Hepatocyte (in vitro differentiated cells): ENCODE measurements at regions not wholly inside any gene's neighbourhood (a gene's known extent, or its start where the extent isn't known, plus 50 kb on each side); places are given as distances from the start of the nearest gene placed in this dataset.

Source experiments
- DNase-seq: peaks from one replicate; pipeline ENCODE4 v3.0.0-alpha.2; 2016; ENCODE audit warnings: low spot score
- H2AFZ ChIP-seq: fragments of 200-600 bp; sonication (generic); 2 replicates; pipeline ENCODE4 v1.6.0; 2016; ENCODE audit warnings: antibody characterized with exemption, mild to moderate bottlenecking
- H3K27ac ChIP-seq: fragments of 200-600 bp; sonication (generic); 2 replicates; pipeline ENCODE4 v1.5.1; 2016; ENCODE audit warnings: mild to moderate bottlenecking
- H3K27me3 ChIP-seq: fragments of 200-600 bp; sonication (generic); 2 replicates; pipeline ENCODE4 v1.6.1; 2016
- H3K36me3 ChIP-seq: fragments of 200-600 bp; sonication (generic); replicated peaks from 2 replicates; pipeline ENCODE4 v1.5.1; 2016; ENCODE audit warnings: low read depth; ENCODE audit not compliant: insufficient read depth
- H3K4me1 ChIP-seq: fragments of 200-600 bp; sonication (generic); 2 replicates; pipeline ENCODE4 v1.5.1; 2016; ENCODE audit warnings: mild to moderate bottlenecking, moderate library complexity; ENCODE audit not compliant: insufficient read depth
- H3K4me2 ChIP-seq: fragments of 200-600 bp; sonication (generic); 2 replicates; pipeline ENCODE4 v1.6.0; 2016
- H3K4me3 ChIP-seq: fragments of 200-600 bp; sonication (generic); 2 replicates; pipeline ENCODE4 v1.5.1; 2016; ENCODE audit warnings: mild to moderate bottlenecking
- H3K79me2 ChIP-seq: fragments of 200-600 bp; sonication (generic); 2 replicates; pipeline ENCODE4 v1.6.0; 2017; ENCODE audit warnings: mild to moderate bottlenecking
- H3K9me2 ChIP-seq: fragments of 200-600 bp; sonication (generic); replicated peaks from 2 replicates; pipeline ENCODE4 v1.6.0; 2017; ENCODE audit warnings: mild to moderate bottlenecking; ENCODE audit not compliant: insufficient read depth
- H3K9me3 ChIP-seq: fragments of 200-600 bp; sonication (generic); 2 replicates; pipeline ENCODE4 v1.5.1; 2016; ENCODE audit warnings: low read depth, mild to moderate bottlenecking
- H4K20me1 ChIP-seq: fragments of 200-600 bp; sonication (generic); 2 replicates; pipeline ENCODE4 v1.6.0; 2016; ENCODE audit warnings: mild to moderate bottlenecking; ENCODE audit not compliant: insufficient read depth, poor library complexity, severe bottlenecking
- CTCF ChIP-seq: fragments of 200-600 bp; sonication (generic); IDR thresholded peaks from 2 replicates; pipeline ENCODE4 v1.5.1; 2016; ENCODE audit warnings: antibody characterized with exemption, mild to moderate bottlenecking; ENCODE audit not compliant: poor library complexity
- EZH2 ChIP-seq: fragments of 200-600 bp; sonication (generic); IDR thresholded peaks from 2 replicates; pipeline ENCODE4 v1.6.1; 2016; ENCODE audit warnings: antibody characterized with exemption, mild to moderate bottlenecking, borderline replicate concordance
- EZH2phosphoT487 ChIP-seq: fragments of 200-600 bp; sonication (generic); IDR thresholded peaks from one replicate; pipeline ENCODE4 v1.6.1; 2018; ENCODE audit warnings: antibody characterized with exemption, mild to moderate bottlenecking, low read depth, moderate library complexity; ENCODE audit not compliant: unreplicated experiment, severe bottlenecking
- WGBS: methylation state at CpG from one replicate; pipeline ENCODE4 v1.1.6; 2016; ENCODE audit warnings: low lambda C conversion rate; ENCODE audit errors: missing lambda C conversion rate; 5-methylcytosine and 5-hydroxymethylcytosine counted together

- Histone ChIP-seq H3K4me2 (no peak overlapping the region), H3K36me3 (no peaks in the 10 kb centered on the region), H3K4me3 (no peak overlapping the region), H3K9me3 (no peaks in the 10 kb centered on the region), H3K27me3 (no peaks in the 10 kb centered on the region), H3K4me1 (peaks cover 21% of the 10 kb centered on the region), H3K27ac (no peak overlapping the region), H2AFZ (no peak overlapping the region), H3K79me2 (no peaks in the 10 kb centered on the region), H3K9me2 (no peaks in the 10 kb centered on the region), H4K20me1 (no peaks in the 10 kb centered on the region)
- no peak for DNase-seq
- TF ChIP-seq EZH2phosphoT487: no peak
- no peak for TF ChIP-seq CTCF
- TF ChIP-seq EZH2: no peak
- WGBS: 72% methylated on average over 8 of the region's 8 CpGs
Measured at GRCh38 chr6:21827425-21828202, 234.1 kb downstream of the SOX4 start.

GRCh38 chr6:21828704-21829103, 235.2 kb downstream of the SOX4 start:
- peaks cover 19% of the 10 kb centered on the region for H3K4me1 ChIP-seq
- TF ChIP-seq EZH2phosphoT487 (no peak), EZH2 (no peak), CTCF (no peak)
- no peak for DNase-seq

GRCh38 chr6:21829126-21829525, 235.6 kb downstream of the SOX4 start:
- WGBS: 81% methylated on average over 3 of the region's 3 CpGs
- no peaks in the 10 kb centered on the region for H3K79me2 ChIP-seq
- no peak overlapping the region for H3K4me3 ChIP-seq
- no peaks in the 10 kb centered on the region for H3K36me3 ChIP-seq
- H3K27ac ChIP-seq: no peak overlapping the region
- H3K4me2 ChIP-seq: no peak overlapping the region
- H3K9me3 ChIP-seq: no peaks in the 10 kb centered on the region
- H4K20me1 ChIP-seq: no peaks in the 10 kb centered on the region
- H3K27me3 ChIP-seq: no peaks in the 10 kb centered on the region
- no peak for DNase-seq
- TF ChIP-seq CTCF (no peak), EZH2 (no peak), EZH2phosphoT487 (no peak)
- peaks cover 15% of the 10 kb centered on the region for H3K4me1 ChIP-seq
- no peaks in the 10 kb centered on the region for H3K9me2 ChIP-seq
- no peak overlapping the region for H2AFZ ChIP-seq

More at GRCh38 chr6:21828704-21829103, 235.2 kb downstream of the SOX4 start:
- H3K9me2 ChIP-seq: no peaks in the 10 kb centered on the region
- no peaks in the 10 kb centered on the region for H3K27me3 ChIP-seq
- no peaks in the 10 kb centered on the region for H3K9me3 ChIP-seq
- no peak overlapping the region for H3K27ac ChIP-seq
- no peak overlapping the region for H3K4me3 ChIP-seq
- H3K4me2 ChIP-seq: no peak overlapping the region
- no peaks in the 10 kb centered on the region for H3K36me3 ChIP-seq
- H2AFZ ChIP-seq: no peak overlapping the region
- no peaks in the 10 kb centered on the region for H3K79me2 ChIP-seq
- 78% methylated on average over 4 of the region's 4 CpGs for WGBS
- H4K20me1 ChIP-seq: no peaks in the 10 kb centered on the region
